ENCODE measurements at regions not wholly inside any gene's neighbourhood (a gene's known extent, or its start where the extent isn't known, plus 50 kb on each side); places are given as distances from the start of the nearest gene placed in this dataset.

- peaks cover 20% of the 10 kb centered on the region for H3K4me1 Mint-ChIP-seq
- TF ChIP-seq CTCF (IDR thresholded peaks at IDR 0.05): no peak
- DNase-seq: no peak
- no peaks in the 10 kb centered on the region for H3K9me3 Mint-ChIP-seq
- H3K4me3 Mint-ChIP-seq: no peak overlapping the region
- peak overlapping the region; percentile 24 for H3K27ac Mint-ChIP-seq
- H3K27me3 Mint-ChIP-seq (ENCODE audit: low read depth, poor library complexity): no peaks in the 10 kb centered on the region
- H3K36me3 Mint-ChIP-seq (ENCODE audit: low read depth): no peaks in the 10 kb centered on the region
Observed at GRCh38 chr6:87995461-87995860, 52.2 kb upstream of the SPACA1 start.

- H3K4me3 Mint-ChIP-seq: no peak overlapping the region
- H3K36me3 Mint-ChIP-seq (ENCODE audit: low read depth): no peaks in the 10 kb centered on the region
- H3K27ac Mint-ChIP-seq: no peak overlapping the region
- H3K27me3 Mint-ChIP-seq (ENCODE audit: low read depth, poor library complexity): no peaks in the 10 kb centered on the region
- no peak for TF ChIP-seq CTCF (IDR thresholded peaks at IDR 0.05)
- H3K9me3 Mint-ChIP-seq: no peaks in the 10 kb centered on the region
- DNase-seq: no peak
- peaks cover 14% of the 10 kb centered on the region for H3K4me1 Mint-ChIP-seq
Observed at GRCh38 chr6:87993356-87993755, 54.3 kb upstream of the SPACA1 start.

- Mint-ChIP-seq H3K4me3 (no peak overlapping the region), H3K36me3 (ENCODE audit: low read depth) (no peaks in the 10 kb centered on the region), H3K27me3 (ENCODE audit: low read depth, poor library complexity) (no peaks in the 10 kb centered on the region), H3K4me1 (peaks cover 12% of the 10 kb centered on the region), H3K9me3 (no peaks in the 10 kb centered on the region), H3K27ac (peak overlapping the region; percentile 24)
- DNase-seq: no peak
- no peak for TF ChIP-seq CTCF (IDR thresholded peaks at IDR 0.05)
Observed at GRCh38 chr6:87990871-87991270, 56.8 kb upstream of the SPACA1 start.

- no peak overlapping the region for H3K27ac Mint-ChIP-seq
- H3K4me1 Mint-ChIP-seq: no peaks in the 10 kb centered on the region
Observed at GRCh38 chr6:87982134-87982533, 65.5 kb upstream of the SPACA1 start.

GRCh38 chr6:87979737-87980136 is 67.9 kb upstream of the SPACA1 start:
- Mint-ChIP-seq H3K9me3 (no peaks in the 10 kb centered on the region), H3K36me3 (ENCODE audit: low read depth) (no peaks in the 10 kb centered on the region), H3K4me1 (no peaks in the 10 kb centered on the region), H3K27me3 (ENCODE audit: low read depth, poor library complexity) (peaks cover 3% of the 10 kb centered on the region), H3K27ac (no peak overlapping the region), H3K4me3 (no peak overlapping the region)
- DNase-seq: no peak
- no peak for TF ChIP-seq CTCF (IDR thresholded peaks at IDR 0.05)

More at GRCh38 chr6:87982134-87982533, 65.5 kb upstream of the SPACA1 start:
- DNase-seq: no peak
- no peak for TF ChIP-seq CTCF (IDR thresholded peaks at IDR 0.05)
- Mint-ChIP-seq H3K9me3 (no peaks in the 10 kb centered on the region), H3K4me3 (no peak overlapping the region), H3K27me3 (ENCODE audit: low read depth, poor library complexity) (peaks cover 3% of the 10 kb centered on the region), H3K36me3 (ENCODE audit: low read depth) (no peaks in the 10 kb centered on the region)

- Mint-ChIP-seq H3K4me3 (no peak overlapping the region), H3K4me1 (no peaks in the 10 kb centered on the region), H3K9me3 (no peaks in the 10 kb centered on the region)
Observed at GRCh38 chr6:87976616-87977015, 71.0 kb upstream of the SPACA1 start.

More at GRCh38 chr6:87976616-87977015, 71.0 kb upstream of the SPACA1 start:
- TF ChIP-seq CTCF (IDR thresholded peaks at IDR 0.05): no peak
- DNase-seq: no peak
- H3K36me3 Mint-ChIP-seq (ENCODE audit: low read depth): no peaks in the 10 kb centered on the region
- no peak overlapping the region for H3K27ac Mint-ChIP-seq
- H3K27me3 Mint-ChIP-seq (ENCODE audit: low read depth, poor library complexity): peaks cover 3% of the 10 kb centered on the region
